WTC11 (cell line): ENCODE measurements at regions not wholly inside any gene's neighbourhood (a gene's known extent, or its start where the extent isn't known, plus 50 kb on each side); places are given as distances from the start of the nearest gene placed in this dataset.
A peak's percentile ranks its signal among the peaks of the same experiment; 100 is the strongest.

ENCODE experiments used
- ATAC-seq: fragments of 200-7000 bp; cut with Tn5 transposase; 2 replicates; pipeline ENCODE4 v1.10.0; 2021; ENCODE audit warnings: mild to moderate bottlenecking, moderate library complexity
- CTCF ChIA-PET: fragments of 300-600 bp; sonication (Branson Sonifier 250); formaldehyde crosslinking; loops from one replicate; lab custom pipeline; 2021; ENCODE audit warnings: antibody characterized with exemption; lab: Charles Lee
- POLR2A ChIA-PET: fragments of 350-600 bp; sonication (Branson Sonifier 250); formaldehyde crosslinking; loops from one replicate; lab custom pipeline; 2021; ENCODE audit warnings: antibody characterized with exemption; lab: Charles Lee
- DNase-seq: peaks from one replicate; pipeline ENCODE4 v3.0.0; 2021; ENCODE audit warnings: low spot score
- H3K27ac Mint-ChIP-seq: 2 replicates; pipeline ENCODE4 v1.8.0; 2021; ENCODE audit warnings: mixed read lengths
- H3K27me3 Mint-ChIP-seq: 2 replicates; pipeline ENCODE4 v1.8.0; 2021; ENCODE audit warnings: low read depth, mild to moderate bottlenecking, moderate library complexity, mixed read lengths
- H3K36me3 Mint-ChIP-seq: 2 replicates; pipeline ENCODE4 v1.8.0; 2021; ENCODE audit warnings: mixed read lengths
- H3K4me1 Mint-ChIP-seq: 2 replicates; pipeline ENCODE4 v1.8.0; 2022; ENCODE audit warnings: mixed read lengths
- H3K4me3 Mint-ChIP-seq: 2 replicates; pipeline ENCODE4 v1.8.0; 2021; ENCODE audit warnings: mild to moderate bottlenecking, moderate library complexity, mixed read lengths
- H3K9me3 Mint-ChIP-seq: 2 replicates; pipeline ENCODE4 v1.8.0; 2021; ENCODE audit warnings: mixed read lengths
- AR ChIP-seq: fragments of 250-450 bp; sonication (Bioruptor Pico); IDR thresholded peaks from 2 replicates; pipeline ENCODE4 v1.9.0; 2021; ENCODE audit warnings: mild to moderate bottlenecking
- ESRRA ChIP-seq: sonication (generic); formaldehyde crosslinking; IDR thresholded peaks from 2 replicates; pipeline ENCODE4 v1.8.1; 2022; ENCODE audit warnings: mild to moderate bottlenecking, missing genetic modification reagents, borderline replicate concordance
- FOXP4 ChIP-seq: sonication (generic); formaldehyde crosslinking; IDR thresholded peaks from 2 replicates; pipeline ENCODE4 v1.8.0; 2022; ENCODE audit warnings: mild to moderate bottlenecking, missing genetic modification reagents
- HMGA2 ChIP-seq: fragments of 250-450 bp; sonication (Bioruptor Pico); IDR thresholded peaks from 2 replicates; pipeline ENCODE4 v1.4.0; 2021; ENCODE audit warnings: mild to moderate bottlenecking, moderate library complexity
- IRF1 ChIP-seq: sonication (generic); formaldehyde crosslinking; IDR thresholded peaks from 2 replicates; pipeline ENCODE4 v1.8.0; 2023; ENCODE audit warnings: missing genetic modification reagents
- JAZF1 ChIP-seq: fragments of 250-450 bp; sonication (Bioruptor Pico); IDR thresholded peaks from 2 replicates; pipeline ENCODE4 v1.9.0; 2021; ENCODE audit warnings: moderate library complexity, mild to moderate bottlenecking, inconsistent platforms
- NR1H2 ChIP-seq: sonication (generic); formaldehyde crosslinking; IDR thresholded peaks from 2 replicates; pipeline ENCODE4 v1.9.0; 2021; ENCODE audit warnings: mild to moderate bottlenecking, moderate library complexity, missing genetic modification reagents
- OVOL2 ChIP-seq: fragments of 250-450 bp; sonication (Bioruptor Pico); IDR thresholded peaks from 2 replicates; pipeline ENCODE4 v1.9.0; 2021; ENCODE audit warnings: mild to moderate bottlenecking, borderline replicate concordance
- PRRX2 ChIP-seq: fragments of 250-450 bp; sonication (Bioruptor Pico); IDR thresholded peaks from 2 replicates; pipeline ENCODE4 v1.8.0; 2021; ENCODE audit warnings: mild to moderate bottlenecking
- RORB ChIP-seq: fragments of 250-450 bp; sonication (Bioruptor Pico); IDR thresholded peaks from 2 replicates; pipeline ENCODE4 v1.9.0; 2021; ENCODE audit warnings: mild to moderate bottlenecking
- SMAD3 ChIP-seq: sonication (generic); formaldehyde crosslinking; IDR thresholded peaks from 2 replicates; pipeline ENCODE4 v1.8.0; 2022; ENCODE audit warnings: missing genetic modification reagents, mild to moderate bottlenecking, borderline replicate concordance
- SOX15 ChIP-seq: fragments of 250-450 bp; sonication (Bioruptor Pico); IDR thresholded peaks from 2 replicates; pipeline ENCODE4 v1.9.0; 2021; ENCODE audit warnings: mild to moderate bottlenecking
- TEAD1 ChIP-seq: sonication (generic); formaldehyde crosslinking; IDR thresholded peaks from 2 replicates; pipeline ENCODE4 v1.8.0; 2022; ENCODE audit warnings: mild to moderate bottlenecking, missing genetic modification reagents
- ZBTB43 ChIP-seq: sonication (generic); formaldehyde crosslinking; IDR thresholded peaks from 2 replicates; pipeline ENCODE4 v1.8.1; 2023; ENCODE audit warnings: mild to moderate bottlenecking, missing genetic modification reagents
- ZNF219 ChIP-seq: sonication (generic); formaldehyde crosslinking; IDR thresholded peaks from 2 replicates; pipeline ENCODE4 v1.8.0; 2023; ENCODE audit warnings: missing genetic modification reagents, mild to moderate bottlenecking, borderline replicate concordance
- ZNF317 ChIP-seq: sonication (generic); formaldehyde crosslinking; IDR thresholded peaks from 2 replicates; pipeline ENCODE4 v1.8.1; 2023; ENCODE audit warnings: low read depth, mild to moderate bottlenecking, moderate library complexity, missing genetic modification reagents, borderline replicate concordance
- ZNF396 ChIP-seq: fragments of 250-450 bp; sonication (Bioruptor Pico); IDR thresholded peaks from 2 replicates; pipeline ENCODE4 v1.8.0; 2021; ENCODE audit warnings: mild to moderate bottlenecking, moderate library complexity, borderline replicate concordance
- ZNF512 ChIP-seq: sonication (generic); formaldehyde crosslinking; IDR thresholded peaks from 2 replicates; pipeline ENCODE4 v1.8.1; 2022; ENCODE audit warnings: missing genetic modification reagents, borderline replicate concordance
- ZNF532 ChIP-seq: fragments of 250-450 bp; sonication (Bioruptor Pico); IDR thresholded peaks from 2 replicates; pipeline ENCODE4 v1.9.0; 2021; ENCODE audit warnings: mild to moderate bottlenecking, borderline replicate concordance

- no peak for ATAC-seq
- POLR2A ChIA-PET = no interaction called here
- Mint-ChIP-seq H3K36me3 (no peaks in the 10 kb centered on the region), H3K27ac (peak overlapping the region; percentile 95), H3K9me3 (no peaks in the 10 kb centered on the region), H3K27me3 (peaks cover 34% of the 10 kb centered on the region), H3K4me1 (peaks cover 48% of the 10 kb centered on the region), H3K4me3 (peak overlapping the region; percentile 99)
- no peak for DNase-seq
- TF ChIP-seq IRF1 (CRISPR knock-in tag) = no peak
- TF ChIP-seq ZNF317 (CRISPR knock-in tag) = no peak
- TF ChIP-seq ZBTB43 (CRISPR knock-in tag) = no peak
- no peak for TF ChIP-seq ESRRA
- no peak for TF ChIP-seq ZNF512 (CRISPR knock-in tag)
- TF ChIP-seq PRRX2 (CRISPR knock-in tag) = no peak
- TF ChIP-seq SMAD3 (CRISPR knock-in tag) = no peak
- TF ChIP-seq RORB (CRISPR knock-in tag) = no peak
- TF ChIP-seq JAZF1 (CRISPR knock-in tag) = no peak
- no peak for TF ChIP-seq OVOL2 (CRISPR knock-in tag)
- no peak for TF ChIP-seq ZNF532 (CRISPR knock-in tag)
- no peak for TF ChIP-seq ZNF396 (CRISPR knock-in tag)
- no peak for TF ChIP-seq ZNF219 (CRISPR knock-in tag)
- TF ChIP-seq AR (CRISPR knock-in tag) = no peak
- no peak for TF ChIP-seq SOX15 (CRISPR knock-in tag)
- TF ChIP-seq FOXP4 (CRISPR knock-in tag) = no peak
- TF ChIP-seq HMGA2 (CRISPR knock-in tag) = no peak
- TF ChIP-seq NR1H2 (CRISPR knock-in tag) = no peak
- no peak for TF ChIP-seq TEAD1
- CTCF ChIA-PET = interaction anchor here (1.3 to 1.8 kb wide), 4 partner anchors 37 to 274 kb away, joined by 3 to 15 read pairs (median 4); no protein-coding TSS in a partner anchor
Observed at GRCh38 chr18:26657631-26658581, 109.6 kb upstream of the KCTD1 start.
